ENCODE measurements at regions not wholly inside any gene's neighbourhood (a gene's known extent, or its start where the extent isn't known, plus 50 kb on each side); places are given as distances from the start of the nearest gene placed in this dataset.

DNA sequence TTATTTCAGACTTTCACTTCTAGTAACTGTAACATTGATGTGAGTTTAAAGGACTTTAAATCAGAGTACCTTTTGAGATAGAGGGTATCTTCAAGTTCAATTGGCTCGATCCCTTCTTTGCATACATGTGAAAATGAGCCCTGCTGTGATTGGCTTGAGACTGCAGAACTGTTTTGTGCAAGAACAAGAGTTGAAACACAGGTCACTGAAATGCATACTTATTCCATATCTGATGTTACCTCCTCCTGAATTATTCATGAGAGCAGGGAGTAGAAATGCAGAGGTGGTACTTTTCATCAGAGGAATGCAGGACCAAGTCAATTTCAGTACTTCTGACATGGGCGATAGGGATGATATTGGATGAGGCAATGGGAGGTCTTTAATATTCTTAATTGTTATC, 459.5 kb downstream of the TLR4 start:
- TF ChIP-seq POU2F2 (IDR thresholded peaks at IDR 0.05; ENCODE audit: low read depth, low read length) (no peak), POLR2A (IDR thresholded peaks at IDR 0.05; ENCODE audit: low read depth, low read length) (no peak), POLR2AphosphoS5 (IDR thresholded peaks at IDR 0.05; ENCODE audit: low read depth, low read length) (no peak), TAF1 (IDR thresholded peaks at IDR 0.05; ENCODE audit: low read depth, low read length) (no peak), PAX5 (IDR thresholded peaks at IDR 0.05; ENCODE audit: insufficient read depth, low read length, severe bottlenecking) (no peak), SPI1 (IDR thresholded peaks at IDR 0.05; ENCODE audit: low read depth, low read length) (no peak)

Data from GM12891 (cell line).